H1 (cell line): ENCODE measurements at regions not wholly inside any gene's neighbourhood (a gene's known extent, or its start where the extent isn't known, plus 50 kb on each side); places are given as distances from the start of the nearest gene placed in this dataset.

Source experiments
- POLR2AphosphoS5 ChIP-seq: IDR thresholded peaks from 2 replicates; pipeline ENCODE4 v1.6.1; 2011; ENCODE audit warnings: low read depth, low read length
- RAD21 ChIP-seq, 2 experiments: IDR thresholded peaks in 1 of 2; conservative IDR thresholded peaks in 1 of 2; 2 replicates each; pipeline ENCODE4 v1.6.1; 2011; ENCODE audit warnings: low read depth in 2 of 2, low read length in 2 of 2, improper control_type of control experiment in 1 of 2, inconsistent platforms in 1 of 2, mild to moderate bottlenecking in 1 of 2, moderate library complexity in 1 of 2
- RXRA ChIP-seq: IDR thresholded peaks from 2 replicates; pipeline ENCODE4 v1.6.1; 2011; ENCODE audit warnings: low read depth, mild to moderate bottlenecking, low read length, moderate library complexity; ENCODE audit not compliant: insufficient read depth

DNA sequence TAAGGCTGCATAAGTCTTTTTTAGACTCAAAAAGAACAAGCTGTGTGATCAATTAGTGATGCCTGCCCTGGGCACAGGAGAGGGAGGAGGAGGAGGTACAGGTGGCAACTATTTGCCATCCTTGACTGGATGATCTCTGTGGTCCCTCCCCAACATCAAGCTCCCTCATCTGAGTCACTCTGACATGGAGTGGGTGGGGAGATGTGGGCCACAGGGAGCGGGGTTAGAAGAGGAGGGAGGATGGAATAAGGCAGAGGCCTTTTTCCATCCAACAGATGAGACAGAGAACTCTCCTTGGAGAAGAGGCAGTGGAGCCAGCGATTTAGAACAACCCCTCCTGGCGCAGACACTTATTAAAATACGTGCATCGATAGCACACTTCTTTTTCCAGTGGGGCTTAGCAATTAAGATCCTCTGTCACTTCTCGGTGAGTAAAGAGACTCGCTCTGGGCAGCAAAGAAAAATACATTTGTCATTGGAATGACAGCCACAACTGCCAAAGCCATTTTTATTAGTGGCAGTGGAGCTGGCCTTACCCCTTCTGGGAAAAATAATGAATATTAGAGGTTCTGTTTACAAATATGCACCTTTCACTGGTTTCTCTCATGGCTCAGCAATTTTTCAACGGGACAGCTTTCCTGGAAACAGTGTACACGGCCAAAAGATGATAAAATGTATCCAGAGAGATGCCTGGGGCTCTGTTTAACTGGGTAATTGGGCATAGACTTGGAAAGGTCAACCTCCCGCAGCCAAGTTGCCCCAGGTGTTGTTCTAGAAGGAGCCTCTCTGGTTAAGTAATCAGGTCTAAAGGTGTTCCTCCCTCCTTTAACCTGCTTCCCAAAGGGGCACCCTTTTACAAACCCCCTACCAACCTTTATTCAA lies 238.4 kb upstream of the CXCR4 start:
- no peak for TF ChIP-seq RXRA
- no peak for TF ChIP-seq POLR2AphosphoS5
- TF ChIP-seq RAD21 (IDR thresholded peaks at IDR 0.05 in 1 of 2, conservative IDR thresholded peaks at IDR 0.05 in 1 of 2; ENCODE audit: low read depth in 2 of 2, low read length in 2 of 2) = no peak
